Upper lobe of right lung (tissue), 1 donor: ENCODE measurements at regions not wholly inside any gene's neighbourhood (a gene's known extent, or its start where the extent isn't known, plus 50 kb on each side); places are given as distances from the start of the nearest gene placed in this dataset.

Experiments used
- ATAC-seq: fragments of 200-7000 bp; cut with Tn5 transposase; one replicate; pipeline ENCODE4 v1.9.1; 2020; ENCODE audit warnings: mild to moderate bottlenecking, moderate library complexity
- DNase-seq: peaks from one replicate; pipeline ENCODE4 v3.0.0-alpha.2; 2020
- H3K27ac ChIP-seq: fragments of 200-600 bp; one replicate; pipeline ENCODE4 v1.8.0; 2022
- H3K27me3 ChIP-seq: fragments of 200-600 bp; one replicate; pipeline ENCODE4 v1.8.0; 2022; ENCODE audit warnings: mild to moderate bottlenecking
- H3K36me3 ChIP-seq: fragments of 200-600 bp; one replicate; pipeline ENCODE4 v1.8.0; 2022
- H3K4me1 ChIP-seq: fragments of 200-600 bp; one replicate; pipeline ENCODE4 v1.8.0; 2022
- H3K4me3 ChIP-seq: fragments of 200-600 bp; one replicate; pipeline ENCODE4 v1.8.0; 2022; ENCODE audit warnings: mild to moderate bottlenecking
- H3K9me3 ChIP-seq: fragments of 200-600 bp; one replicate; pipeline ENCODE4 v1.8.0; 2022
- CTCF ChIP-seq: fragments of 200-600 bp; IDR thresholded peaks from one replicate; pipeline ENCODE4 v1.8.0; 2022; ENCODE audit warnings: antibody characterized with exemption
- intact Hi-C: fragments of 100-400 bp; cut with DNase I; formaldehyde crosslinking; loops from one replicate; pipeline ENCODE4 v1.11.0; 2022
- donor health status: DM: no; HTN: yes; CAD: no; lungs with severe emphysema.

GRCh38 chr22:44650806-44651205 is 51.2 kb upstream of the PRR5 start:
- no peak overlapping the region for H3K4me3 ChIP-seq
- no peaks in the 10 kb centered on the region for H3K36me3 ChIP-seq
- H3K27me3 ChIP-seq: no peaks in the 10 kb centered on the region
- ATAC-seq (no peak), DNase-seq (peak; percentile 16)
- no peak for TF ChIP-seq CTCF
- H3K4me1 ChIP-seq: peaks cover 3% of the 10 kb centered on the region
- no peaks in the 10 kb centered on the region for H3K9me3 ChIP-seq
- H3K27ac ChIP-seq: no peak overlapping the region
- intact Hi-C loops: no loop called here

- intact Hi-C loops: no loop called here
- no peak overlapping the region for H3K4me3 ChIP-seq
- TF ChIP-seq CTCF: no peak
Observed at GRCh38 chr22:44648821-44649565, 53.0 kb upstream of the PRR5 start.

GRCh38 chr22:44648085-44648820 is 53.8 kb upstream of the PRR5 start:
- Histone ChIP-seq H3K4me3 (no peak overlapping the region), H3K9me3 (no peaks in the 10 kb centered on the region), H3K27me3 (no peaks in the 10 kb centered on the region), H3K27ac (no peak overlapping the region), H3K4me1 (peaks cover 3% of the 10 kb centered on the region), H3K36me3 (no peaks in the 10 kb centered on the region)
- peak; percentile 57 for DNase-seq
- TF ChIP-seq CTCF: no peak
- intact Hi-C loops: no loop called here
- ATAC-seq: peak; percentile 41

More at GRCh38 chr22:44648821-44649565, 53.0 kb upstream of the PRR5 start:
- Histone ChIP-seq H3K4me1 (peaks cover 3% of the 10 kb centered on the region), H3K27ac (no peak overlapping the region), H3K36me3 (no peaks in the 10 kb centered on the region), H3K27me3 (no peaks in the 10 kb centered on the region), H3K9me3 (no peaks in the 10 kb centered on the region)
- ATAC-seq (peak; percentile 28), DNase-seq (peak; percentile 46)

- TF ChIP-seq CTCF: no peak
- H3K4me1 ChIP-seq: peaks cover 3% of the 10 kb centered on the region
- no peaks in the 10 kb centered on the region for H3K27me3 ChIP-seq
- intact Hi-C loops: no loop called here
- no peaks in the 10 kb centered on the region for H3K9me3 ChIP-seq
- no peak overlapping the region for H3K27ac ChIP-seq
- no peak overlapping the region for H3K4me3 ChIP-seq
- DNase-seq: peak; percentile 10
- H3K36me3 ChIP-seq: no peaks in the 10 kb centered on the region
- no peak for ATAC-seq
Observed at GRCh38 chr22:44647141-44647540, 54.9 kb upstream of the PRR5 start.

GRCh38 chr22:44646668-44647067 is 55.3 kb upstream of the PRR5 start:
- no peak for ATAC-seq
- Histone ChIP-seq H3K36me3 (no peaks in the 10 kb centered on the region), H3K27me3 (no peaks in the 10 kb centered on the region), H3K4me1 (peaks cover 3% of the 10 kb centered on the region), H3K4me3 (no peak overlapping the region), H3K27ac (no peak overlapping the region), H3K9me3 (no peaks in the 10 kb centered on the region)
- no peak for TF ChIP-seq CTCF
- intact Hi-C loops: no loop called here
- no peak for DNase-seq
